Dedifferentiated amniotic fluid mesenchymal stem cell (primary cell): ENCODE measurements at regions not wholly inside any gene's neighbourhood (a gene's known extent, or its start where the extent isn't known, plus 50 kb on each side); places are given as distances from the start of the nearest gene placed in this dataset.

ENCODE experiments used
- DNase-seq: peaks from one replicate; pipeline ENCODE4 v3.0.0-alpha.2; 2016; ENCODE audit errors: extremely low spot score

GRCh38 chr3:152957491-152957890, 122.6 kb downstream of the P2RY1 start:
- no peak for DNase-seq

- no peak for DNase-seq
Measured at GRCh38 chr3:152959307-152959706, 124.4 kb downstream of the P2RY1 start.

- DNase-seq = no peak
Measured at GRCh38 chr3:152960684-152961083, 125.8 kb downstream of the P2RY1 start.

GRCh38 chr3:152961323-152961722, 126.4 kb downstream of the P2RY1 start:
- DNase-seq = no peak

- no peak for DNase-seq
Measured at GRCh38 chr3:152964911-152965609, 130.1 kb downstream of the P2RY1 start.

GRCh38 chr3:152968388-152969024, 133.6 kb downstream of the P2RY1 start:
- DNase-seq = no peak

GRCh38 chr3:152969557-152970300, 134.8 kb downstream of the P2RY1 start:
- peak; percentile 36 for DNase-seq

GRCh38 chr3:152970851-152971250, 135.9 kb downstream of the P2RY1 start:
- no peak for DNase-seq

GRCh38 chr3:152971880-152972279, 136.9 kb downstream of the P2RY1 start:
- no peak for DNase-seq

- DNase-seq = no peak
Measured at GRCh38 chr3:152973575-152973974, 138.6 kb downstream of the P2RY1 start.

GRCh38 chr3:152976239-152976638, 141.3 kb downstream of the P2RY1 start:
- no peak for DNase-seq

- DNase-seq = no peak
Measured at GRCh38 chr3:152977366-152977765, 142.4 kb downstream of the P2RY1 start.

- no peak for DNase-seq
Measured at GRCh38 chr3:152978152-152978551, 143.2 kb downstream of the P2RY1 start.

GRCh38 chr3:152997526-152997925, 162.6 kb downstream of the P2RY1 start:
- no peak for DNase-seq

- DNase-seq = no peak
Measured at GRCh38 chr3:152998591-152998990, 163.4 kb upstream of the RAP2B start.

GRCh38 chr3:153000325-153000724, 161.7 kb upstream of the RAP2B start:
- DNase-seq = no peak

GRCh38 chr3:153001210-153002078, 160.6 kb upstream of the RAP2B start:
- DNase-seq = no peak

- no peak for DNase-seq
Measured at GRCh38 chr3:153003441-153003840, 158.6 kb upstream of the RAP2B start.

- DNase-seq = no peak
Measured at GRCh38 chr3:153003862-153004261, 158.2 kb upstream of the RAP2B start.

GRCh38 chr3:153008226-153008625, 153.8 kb upstream of the RAP2B start:
- DNase-seq = no peak

- no peak for DNase-seq
Measured at GRCh38 chr3:153023896-153024295, 138.1 kb upstream of the RAP2B start.

- DNase-seq = peak; percentile 41
Measured at GRCh38 chr3:153026026-153026425, 136.0 kb upstream of the RAP2B start.
